Activated CD8-positive, alpha-beta memory T cell treated with anti-CD3 and anti-CD28 coated beads for 48 hours (primary cell): ENCODE measurements at regions not wholly inside any gene's neighbourhood (a gene's known extent, or its start where the extent isn't known, plus 50 kb on each side); places are given as distances from the start of the nearest gene placed in this dataset.

Experiments
- DNase-seq, 3 experiments: peaks; one replicate each; pipeline ENCODE4 v3.0.0-alpha.2; 2020; ENCODE audit warnings: low read depth in 2 of 3, low spot score in 2 of 3

GRCh38 chr2:60064687-60065389, 488.6 kb downstream of the BCL11A start:
- DNase-seq = no peak

GRCh38 chr2:60058781-60059180, 494.7 kb downstream of the BCL11A start:
- no peak for DNase-seq

- no peak for DNase-seq
Observed at GRCh38 chr2:60054571-60055340, 498.7 kb downstream of the BCL11A start.

DNA sequence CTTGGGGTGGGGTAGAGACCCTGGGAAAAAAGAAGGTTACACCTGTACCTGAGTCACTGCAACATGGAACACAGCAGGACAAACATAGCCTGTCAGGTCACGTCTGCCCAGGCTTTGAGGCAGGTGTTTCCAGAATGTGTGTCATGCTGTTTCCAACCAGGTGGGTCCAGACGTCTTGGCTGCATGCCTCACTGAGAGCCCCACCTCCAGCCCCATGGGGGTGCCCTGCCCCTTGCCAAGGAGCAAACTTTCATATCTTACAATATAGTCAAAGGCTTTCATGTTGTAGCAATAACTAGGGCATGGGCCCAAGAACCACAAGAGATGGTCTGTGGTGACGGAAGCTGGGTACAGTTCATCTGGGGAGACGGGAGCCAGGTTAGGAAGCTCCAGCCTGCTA, 499.7 kb downstream of the BCL11A start:
- no peak for DNase-seq

DNA sequence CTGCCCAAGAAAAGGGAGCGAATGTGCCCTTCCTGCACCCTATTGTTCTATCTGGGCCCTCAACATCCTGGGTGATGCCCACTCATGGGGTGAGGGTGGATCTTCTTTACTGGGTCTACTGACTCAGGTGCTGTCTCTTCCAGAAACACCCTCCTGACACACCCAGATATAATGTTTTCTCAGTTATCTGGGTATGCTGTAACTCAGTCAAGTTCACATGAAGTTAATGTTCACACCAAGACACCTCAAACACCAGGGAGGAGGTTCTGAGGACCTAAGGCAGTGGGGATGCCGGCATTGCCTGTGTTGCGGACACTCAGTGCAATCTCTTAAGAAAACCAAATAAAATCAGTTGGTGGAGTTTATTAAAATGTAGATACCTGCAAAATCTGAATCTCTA, 500.9 kb downstream of the BCL11A start:
- DNase-seq = no peak

- no peak for DNase-seq
Observed at GRCh38 chr2:60051991-60052390, 501.5 kb downstream of the BCL11A start.

DNA sequence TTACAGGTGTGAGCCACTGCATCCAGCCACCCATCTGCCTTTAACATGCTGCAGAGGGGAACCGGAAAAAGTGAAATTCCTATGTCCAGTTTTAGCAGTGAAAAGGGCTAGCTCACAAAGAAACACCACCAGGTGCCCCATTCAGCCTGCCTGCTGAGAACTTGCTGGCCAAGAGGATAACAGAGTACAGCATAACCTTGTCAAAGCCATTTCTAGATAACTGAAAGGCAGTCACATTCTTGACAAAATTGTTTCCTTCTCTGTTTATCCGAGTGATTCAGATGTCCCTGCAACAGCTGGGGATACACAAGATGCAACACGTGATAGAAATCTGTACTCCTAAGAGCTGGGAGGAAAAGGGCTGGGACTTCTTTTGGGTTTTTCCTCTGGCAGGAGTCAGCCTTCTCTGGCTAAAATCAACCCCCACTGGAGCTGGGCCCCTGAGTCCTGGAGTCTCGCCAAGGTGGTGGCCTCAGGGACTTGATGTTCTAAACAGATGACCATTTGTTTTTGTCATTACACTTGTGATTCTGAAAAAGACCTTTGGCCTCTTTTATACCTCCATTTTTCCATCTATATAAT, 505.4 kb downstream of the BCL11A start:
- DNase-seq = no peak

DNA sequence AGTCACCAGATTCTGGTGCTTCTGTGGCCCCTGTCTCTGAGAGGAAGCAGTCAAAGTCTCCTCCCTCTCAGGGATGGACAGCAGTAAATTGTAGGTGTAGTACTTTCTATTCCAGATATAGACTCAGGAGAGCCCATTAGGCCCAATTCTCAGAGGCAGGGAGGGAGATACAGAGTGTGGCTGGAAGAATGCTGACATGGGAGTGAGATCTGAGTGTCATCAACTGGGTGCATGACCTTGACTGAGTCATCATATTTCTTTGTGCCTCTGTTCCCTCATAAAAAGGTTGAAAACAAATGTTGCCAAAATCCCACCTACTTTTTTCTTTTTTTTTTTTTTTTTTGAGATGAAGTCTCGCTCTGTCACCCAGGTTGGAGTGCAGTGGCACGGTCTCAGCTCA, 506.1 kb downstream of the BCL11A start:
- no peak for DNase-seq

DNA sequence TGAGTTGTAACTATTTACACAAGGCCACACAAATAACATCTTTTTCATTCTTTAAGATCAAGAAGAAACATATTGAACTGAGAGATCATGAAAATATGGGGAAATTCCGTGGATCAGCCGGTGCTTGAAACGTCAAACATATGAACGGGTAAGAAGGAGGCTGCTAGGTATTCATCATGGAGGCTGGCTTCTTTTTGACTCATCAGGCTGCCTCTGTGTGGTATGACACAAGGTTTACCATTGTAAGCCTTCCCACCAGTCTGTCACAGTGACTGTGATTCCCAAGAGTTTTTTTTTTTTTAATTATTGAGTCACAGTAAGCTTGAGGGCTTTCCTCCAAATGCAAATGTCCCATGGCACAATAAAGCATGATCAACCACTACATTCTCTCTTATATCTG, 506.9 kb downstream of the BCL11A start:
- no peak for DNase-seq

DNA sequence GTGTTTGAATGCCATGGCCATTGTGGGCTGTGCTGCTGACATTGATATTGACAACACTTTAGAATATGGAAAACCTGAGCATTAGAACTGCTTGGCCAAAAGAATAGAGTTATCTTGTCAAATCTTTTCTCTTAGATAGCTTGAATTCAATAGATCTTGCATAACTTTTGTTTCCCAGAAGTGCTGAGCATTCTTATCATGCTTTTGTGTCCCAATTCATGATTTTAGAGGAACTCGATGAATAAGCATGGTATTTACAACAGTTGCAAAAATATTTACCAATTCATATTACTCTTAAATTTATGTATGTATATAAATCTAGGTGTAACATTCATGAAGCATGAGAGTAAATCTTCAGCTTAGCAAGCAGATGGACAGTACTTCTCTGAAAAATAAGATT, 508.0 kb downstream of the BCL11A start:
- DNase-seq = no peak

DNA sequence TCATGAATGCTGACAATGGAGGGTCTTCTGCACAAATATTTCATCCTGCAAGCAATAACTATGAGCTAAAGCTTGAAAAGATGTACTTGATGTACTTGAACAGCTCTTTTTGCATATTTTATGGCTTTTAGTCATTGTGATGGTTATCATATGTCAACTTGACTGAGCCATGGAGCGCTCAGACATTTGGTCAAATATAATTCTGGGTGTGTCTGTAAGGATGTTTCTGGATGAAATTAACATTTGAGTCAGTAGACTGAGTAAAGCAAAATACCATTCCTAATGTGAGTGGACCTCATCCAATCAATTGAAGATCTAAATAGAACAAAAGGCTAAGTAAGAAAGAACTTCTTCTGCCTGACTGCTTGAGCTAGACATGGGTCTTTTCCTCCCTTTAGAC, 509.0 kb downstream of the BCL11A start:
- DNase-seq = no peak

DNA sequence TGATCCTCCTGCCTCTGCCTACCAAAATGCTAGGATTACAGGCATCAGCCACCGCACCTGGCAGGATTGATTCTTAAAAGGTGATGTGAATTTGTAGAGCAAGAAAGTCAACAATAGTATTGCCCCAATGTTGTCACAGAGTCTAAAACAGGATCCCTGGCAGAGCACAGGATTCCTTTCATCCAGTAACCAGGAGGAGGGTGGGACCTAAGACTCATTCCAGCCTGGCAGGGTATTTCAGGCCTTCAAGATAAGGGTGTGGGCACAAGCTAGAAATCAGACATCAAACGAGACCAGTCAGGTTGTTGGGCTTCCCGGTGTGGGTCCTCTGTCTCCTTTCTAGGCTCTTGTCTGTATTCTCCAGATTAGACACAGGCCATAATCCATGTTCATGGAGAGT, 511.4 kb downstream of the BCL11A start:
- DNase-seq = no peak

DNA sequence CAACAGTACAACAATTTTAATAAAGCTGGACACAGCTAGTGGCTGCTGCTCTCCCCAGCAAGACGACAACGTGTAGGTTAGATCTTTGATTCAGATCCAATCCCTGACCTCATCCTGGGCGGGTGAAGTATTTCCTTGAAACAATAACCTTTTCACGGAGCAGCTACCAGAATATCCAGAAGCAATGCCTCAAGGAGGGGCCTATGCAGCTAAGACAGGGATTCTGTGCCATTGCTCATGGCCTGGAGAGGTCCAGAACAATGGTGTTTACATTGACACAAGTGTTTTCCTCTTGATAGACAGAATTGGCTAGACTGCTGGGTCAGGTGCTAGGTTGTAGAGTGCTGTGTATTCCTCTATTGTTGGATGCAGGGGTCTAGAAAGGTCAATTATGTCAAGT, 520.1 kb downstream of the BCL11A start:
- DNase-seq = no peak

- no peak for DNase-seq
Observed at GRCh38 chr2:60029566-60029883, 523.9 kb downstream of the BCL11A start.

DNA sequence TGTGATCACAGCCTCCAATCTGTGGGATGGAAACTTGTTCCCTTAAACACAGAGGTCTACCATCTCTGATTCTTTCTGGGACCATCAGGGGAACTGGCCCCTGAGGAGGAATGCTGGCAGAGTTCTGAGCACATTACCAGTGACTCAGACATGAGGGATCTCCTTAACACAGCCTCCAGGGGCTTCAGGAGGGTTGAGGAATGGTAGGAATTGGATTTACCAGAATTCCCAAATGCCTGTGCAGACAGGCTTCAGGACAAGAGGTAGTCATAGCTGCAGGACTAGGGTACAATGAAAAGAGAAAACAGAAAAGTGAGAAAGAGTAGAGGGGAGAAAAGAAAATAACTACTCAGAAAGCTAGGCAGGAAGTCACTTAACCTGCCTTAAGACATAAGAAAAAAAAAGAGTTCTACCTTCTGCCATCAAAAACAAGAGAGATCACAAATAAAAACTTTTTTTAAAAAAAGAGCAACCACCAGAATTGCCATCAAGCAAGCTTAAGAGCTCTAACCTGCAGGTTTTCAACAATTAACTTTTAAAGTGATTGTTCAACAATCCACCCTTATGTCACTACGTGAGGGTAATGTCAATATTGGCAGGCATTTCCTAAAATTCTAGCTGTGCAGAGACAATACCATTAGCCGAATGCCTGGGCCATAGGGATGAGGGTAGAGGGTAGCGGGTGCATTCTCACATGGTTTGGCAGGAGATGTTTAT, 524.4 kb downstream of the BCL11A start:
- no peak for DNase-seq

- DNase-seq = no peak
Observed at GRCh38 chr2:60025496-60025895, 528.0 kb downstream of the BCL11A start.

GRCh38 chr2:60023256-60023985, 530.0 kb downstream of the BCL11A start:
- DNase-seq = no peak

GRCh38 chr2:60007671-60008070, 545.8 kb downstream of the BCL11A start:
- DNase-seq = no peak

- no peak for DNase-seq
Observed at GRCh38 chr2:60003076-60003475, 550.4 kb downstream of the BCL11A start.

- DNase-seq = no peak
Observed at GRCh38 chr2:60002183-60002867, 551.1 kb downstream of the BCL11A start.

DNA sequence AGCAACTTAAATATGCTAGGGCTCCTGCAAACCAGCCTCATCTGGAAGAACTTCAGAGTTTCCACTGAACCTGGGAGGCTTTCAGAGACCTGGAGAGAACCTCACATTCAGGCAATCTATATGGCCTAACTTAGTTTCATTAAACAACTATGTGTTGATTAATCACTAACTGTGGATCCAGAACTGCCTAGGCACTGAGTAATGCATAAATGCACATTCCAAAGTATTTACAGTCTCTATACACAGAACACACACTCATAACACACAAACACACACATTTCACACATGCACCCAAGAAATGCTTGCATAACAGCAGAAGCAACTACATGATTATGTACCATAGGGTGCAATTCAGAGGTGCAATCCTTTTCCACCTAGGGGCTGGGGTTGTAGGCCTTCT, 552.8 kb downstream of the BCL11A start:
- DNase-seq = no peak
